ENCODE measurements at regions not wholly inside any gene's neighbourhood (a gene's known extent, or its start where the extent isn't known, plus 50 kb on each side); places are given as distances from the start of the nearest gene placed in this dataset.
"Not testable (repeated sequence)": the region's sequence is repeated elsewhere in the genome, so short reads cannot be mapped to it uniquely, and the experiment has no call there.

GRCh38 chr7:126001349-126001748, 1071.7 kb upstream of the POT1 start:
- no peak for DNase-seq (ENCODE audit: low read depth)
- Histone ChIP-seq H3K9ac (ENCODE audit: low read length) (no peak overlapping the region), H3K4me1 (ENCODE audit: control insufficient read depth, insufficient read depth, low read length) (no peaks in the 10 kb centered on the region), H3K9me3 (ENCODE audit: control insufficient read depth, low read length) (peaks cover 4% of the 10 kb centered on the region), H3K4me3 (ENCODE audit: low read length) (no peak overlapping the region), H3K36me3 (ENCODE audit: control insufficient read depth, insufficient read depth, low read length, severe bottlenecking) (no peaks in the 10 kb centered on the region), H3K27me3 (replicated peaks; ENCODE audit: control insufficient read depth, insufficient read depth, low read length) (no peaks in the 10 kb centered on the region)

- no peak for DNase-seq (ENCODE audit: low read depth)
- Histone ChIP-seq H3K4me1 (ENCODE audit: control insufficient read depth, insufficient read depth, low read length) (no peaks in the 10 kb centered on the region), H3K27me3 (replicated peaks; ENCODE audit: control insufficient read depth, insufficient read depth, low read length) (no peaks in the 10 kb centered on the region), H3K4me3 (ENCODE audit: low read length) (no peak overlapping the region), H3K9me3 (ENCODE audit: control insufficient read depth, low read length) (peaks cover 7% of the 10 kb centered on the region), H3K36me3 (ENCODE audit: control insufficient read depth, insufficient read depth, low read length, severe bottlenecking) (no peaks in the 10 kb centered on the region), H3K9ac (ENCODE audit: low read length) (no peak overlapping the region)
Observed at GRCh38 chr7:125984795-125985194, 1055.2 kb upstream of the POT1 start.

GRCh38 chr7:125971656-125972055, 1042.0 kb upstream of the POT1 start:
- no peak for DNase-seq (ENCODE audit: low read depth)
- Histone ChIP-seq H3K36me3 (ENCODE audit: control insufficient read depth, insufficient read depth, low read length, severe bottlenecking) (no peaks in the 10 kb centered on the region), H3K9ac (ENCODE audit: low read length) (no peak overlapping the region), H3K9me3 (ENCODE audit: control insufficient read depth, low read length) (no peaks in the 10 kb centered on the region), H3K4me3 (ENCODE audit: low read length) (no peak overlapping the region), H3K4me1 (ENCODE audit: control insufficient read depth, insufficient read depth, low read length) (no peaks in the 10 kb centered on the region), H3K27me3 (replicated peaks; ENCODE audit: control insufficient read depth, insufficient read depth, low read length) (no peaks in the 10 kb centered on the region)

GRCh38 chr7:125966278-125967048, 1036.8 kb upstream of the POT1 start:
- H3K27me3 ChIP-seq (replicated peaks; ENCODE audit: control insufficient read depth, insufficient read depth, low read length): no peaks in the 10 kb centered on the region
- no peak for DNase-seq (ENCODE audit: low read depth)
- no peak overlapping the region for H3K9ac ChIP-seq (ENCODE audit: low read length)
- H3K9me3 ChIP-seq (ENCODE audit: control insufficient read depth, low read length): no peaks in the 10 kb centered on the region
- H3K36me3 ChIP-seq (ENCODE audit: control insufficient read depth, insufficient read depth, low read length, severe bottlenecking): no peaks in the 10 kb centered on the region
- no peaks in the 10 kb centered on the region for H3K4me1 ChIP-seq (ENCODE audit: control insufficient read depth, insufficient read depth, low read length)
- H3K4me3 ChIP-seq (ENCODE audit: low read length): no peak overlapping the region

GRCh38 chr7:125934955-125935354, 1005.3 kb upstream of the POT1 start:
- Histone ChIP-seq H3K4me1 (ENCODE audit: control insufficient read depth, insufficient read depth, low read length) (no peaks in the 10 kb centered on the region), H3K9me3 (ENCODE audit: control insufficient read depth, low read length) (peaks cover 2% of the 10 kb centered on the region), H3K9ac (ENCODE audit: low read length) (no peak overlapping the region), H3K27me3 (replicated peaks; ENCODE audit: control insufficient read depth, insufficient read depth, low read length) (no peaks in the 10 kb centered on the region), H3K36me3 (ENCODE audit: control insufficient read depth, insufficient read depth, low read length, severe bottlenecking) (no peaks in the 10 kb centered on the region), H3K4me3 (ENCODE audit: low read length) (no peak overlapping the region)
- no peak for DNase-seq (ENCODE audit: low read depth)

- Histone ChIP-seq H3K4me1 (ENCODE audit: control insufficient read depth, insufficient read depth, low read length) (no peaks in the 10 kb centered on the region), H3K27me3 (replicated peaks; ENCODE audit: control insufficient read depth, insufficient read depth, low read length) (no peaks in the 10 kb centered on the region), H3K36me3 (ENCODE audit: control insufficient read depth, insufficient read depth, low read length, severe bottlenecking) (no peaks in the 10 kb centered on the region), H3K4me3 (ENCODE audit: low read length) (no peak overlapping the region), H3K9ac (ENCODE audit: low read length) (no peak overlapping the region), H3K9me3 (ENCODE audit: control insufficient read depth, low read length) (peaks cover 2% of the 10 kb centered on the region)
- no peak for DNase-seq (ENCODE audit: low read depth)
Observed at GRCh38 chr7:125934539-125934938, 1004.9 kb upstream of the POT1 start.

GRCh38 chr7:125930848-125931247, 1001.2 kb upstream of the POT1 start:
- no peak overlapping the region for H3K4me3 ChIP-seq (ENCODE audit: low read length)

GRCh38 chr7:125927556-125927955, 997.9 kb upstream of the POT1 start:
- Histone ChIP-seq H3K9ac (ENCODE audit: low read length) (no peak overlapping the region), H3K4me1 (ENCODE audit: control insufficient read depth, insufficient read depth, low read length) (no peaks in the 10 kb centered on the region), H3K9me3 (ENCODE audit: control insufficient read depth, low read length) (no peaks in the 10 kb centered on the region), H3K36me3 (ENCODE audit: control insufficient read depth, insufficient read depth, low read length, severe bottlenecking) (no peaks in the 10 kb centered on the region), H3K4me3 (ENCODE audit: low read length) (no peak overlapping the region), H3K27me3 (replicated peaks; ENCODE audit: control insufficient read depth, insufficient read depth, low read length) (no peaks in the 10 kb centered on the region)
- DNase-seq (ENCODE audit: low read depth): no peak

More at GRCh38 chr7:125930848-125931247, 1001.2 kb upstream of the POT1 start:
- Histone ChIP-seq H3K9ac (ENCODE audit: low read length) (no peak overlapping the region), H3K36me3 (ENCODE audit: control insufficient read depth, insufficient read depth, low read length, severe bottlenecking) (no peaks in the 10 kb centered on the region), H3K9me3 (ENCODE audit: control insufficient read depth, low read length) (peaks cover 2% of the 10 kb centered on the region), H3K4me1 (ENCODE audit: control insufficient read depth, insufficient read depth, low read length) (no peaks in the 10 kb centered on the region), H3K27me3 (replicated peaks; ENCODE audit: control insufficient read depth, insufficient read depth, low read length) (no peaks in the 10 kb centered on the region)
- no peak for DNase-seq (ENCODE audit: low read depth)

- Histone ChIP-seq H3K36me3 (ENCODE audit: control insufficient read depth, insufficient read depth, low read length, severe bottlenecking) (no peaks in the 10 kb centered on the region), H3K9ac (ENCODE audit: low read length) (no peak overlapping the region), H3K9me3 (ENCODE audit: control insufficient read depth, low read length) (no peaks in the 10 kb centered on the region), H3K27me3 (replicated peaks; ENCODE audit: control insufficient read depth, insufficient read depth, low read length) (no peaks in the 10 kb centered on the region), H3K4me1 (ENCODE audit: control insufficient read depth, insufficient read depth, low read length) (no peaks in the 10 kb centered on the region), H3K4me3 (ENCODE audit: low read length) (no peak overlapping the region)
- DNase-seq (ENCODE audit: low read depth): no peak
Observed at GRCh38 chr7:125926621-125927020, 997.0 kb upstream of the POT1 start.

- no peaks in the 10 kb centered on the region for H3K9me3 ChIP-seq (ENCODE audit: control insufficient read depth, low read length)
- H3K4me1 ChIP-seq (ENCODE audit: control insufficient read depth, insufficient read depth, low read length): no peaks in the 10 kb centered on the region
- H3K27me3 ChIP-seq (replicated peaks; ENCODE audit: control insufficient read depth, insufficient read depth, low read length): no peaks in the 10 kb centered on the region
- no peak overlapping the region for H3K4me3 ChIP-seq (ENCODE audit: low read length)
- no peaks in the 10 kb centered on the region for H3K36me3 ChIP-seq (ENCODE audit: control insufficient read depth, insufficient read depth, low read length, severe bottlenecking)
- no peak overlapping the region for H3K9ac ChIP-seq (ENCODE audit: low read length)
- no peak for DNase-seq (ENCODE audit: low read depth)
Observed at GRCh38 chr7:125924037-125924436, 994.4 kb upstream of the POT1 start.

- not testable (repeated sequence) for H3K27me3 ChIP-seq (replicated peaks; ENCODE audit: control insufficient read depth, insufficient read depth, low read length); DNase-seq (ENCODE audit: low read depth); H3K9me3 ChIP-seq (ENCODE audit: control insufficient read depth, low read length); H3K4me1 ChIP-seq (ENCODE audit: control insufficient read depth, insufficient read depth, low read length); H3K36me3 ChIP-seq (ENCODE audit: control insufficient read depth, insufficient read depth, low read length, severe bottlenecking); H3K4me3 ChIP-seq (ENCODE audit: low read length); H3K9ac ChIP-seq (ENCODE audit: low read length)
Observed at GRCh38 chr7:125915381-125915948, 985.8 kb upstream of the POT1 start.

- no peak for DNase-seq (ENCODE audit: low read depth)
- no peak overlapping the region for H3K9ac ChIP-seq (ENCODE audit: low read length)
- no peaks in the 10 kb centered on the region for H3K27me3 ChIP-seq (replicated peaks; ENCODE audit: control insufficient read depth, insufficient read depth, low read length)
- H3K4me1 ChIP-seq (ENCODE audit: control insufficient read depth, insufficient read depth, low read length): no peaks in the 10 kb centered on the region
- H3K36me3 ChIP-seq (ENCODE audit: control insufficient read depth, insufficient read depth, low read length, severe bottlenecking): no peaks in the 10 kb centered on the region
- H3K4me3 ChIP-seq (ENCODE audit: low read length): no peak overlapping the region
- H3K9me3 ChIP-seq (ENCODE audit: control insufficient read depth, low read length): no peaks in the 10 kb centered on the region
Observed at GRCh38 chr7:125908711-125909110, 979.1 kb upstream of the POT1 start.
